ENCODE measurements at regions not wholly inside any gene's neighbourhood (a gene's known extent, or its start where the extent isn't known, plus 50 kb on each side); places are given as distances from the start of the nearest gene placed in this dataset.
"Not testable (repeated sequence)": the region's sequence is repeated elsewhere in the genome, so short reads cannot be mapped to it uniquely, and the experiment has no call there.

DNA sequence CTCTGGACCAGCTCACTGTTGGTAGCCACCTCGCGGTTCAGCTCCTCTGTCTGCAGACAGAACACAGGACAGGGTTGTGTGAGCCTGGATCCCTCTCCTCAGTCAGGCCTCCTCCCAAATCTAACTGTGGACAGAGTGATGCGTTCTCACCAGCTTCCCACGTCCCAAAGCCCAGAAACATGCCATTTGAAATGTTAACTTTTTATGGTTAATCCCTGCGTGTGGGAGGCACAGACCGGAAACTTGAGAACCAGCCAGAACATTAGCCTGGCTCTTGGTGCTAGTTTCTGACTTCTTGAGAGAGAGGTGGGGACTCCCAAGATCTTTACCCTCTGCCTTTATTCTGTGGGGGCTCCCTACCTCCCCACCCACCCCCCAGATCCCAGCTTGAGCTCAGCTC is 129.6 kb downstream of the TNFRSF13B start:
- not testable (repeated sequence) for DNase-seq (ENCODE audit: low read depth)

DNA sequence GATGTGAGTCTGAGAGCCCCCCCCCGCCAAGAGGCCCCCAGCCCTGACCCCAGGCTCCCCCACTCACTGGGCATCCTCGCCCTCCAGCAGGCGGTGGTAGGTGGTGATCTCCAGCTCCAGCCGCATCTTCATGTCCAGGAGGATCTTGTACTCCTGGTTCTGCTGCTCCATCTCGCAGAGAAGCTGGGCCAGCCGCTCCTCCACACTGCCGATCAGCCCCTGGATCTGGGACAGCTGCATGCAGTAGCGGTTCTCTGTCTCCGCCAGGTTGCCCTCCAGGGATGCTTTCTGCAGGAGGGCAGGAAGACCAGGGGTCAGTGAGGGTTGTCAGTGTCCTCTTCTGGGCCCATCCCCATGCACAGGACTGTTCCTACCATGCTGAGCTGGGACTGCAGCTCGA is 130.0 kb downstream of the TNFRSF13B start:
- not testable (repeated sequence) for DNase-seq (ENCODE audit: low read depth)

DNA sequence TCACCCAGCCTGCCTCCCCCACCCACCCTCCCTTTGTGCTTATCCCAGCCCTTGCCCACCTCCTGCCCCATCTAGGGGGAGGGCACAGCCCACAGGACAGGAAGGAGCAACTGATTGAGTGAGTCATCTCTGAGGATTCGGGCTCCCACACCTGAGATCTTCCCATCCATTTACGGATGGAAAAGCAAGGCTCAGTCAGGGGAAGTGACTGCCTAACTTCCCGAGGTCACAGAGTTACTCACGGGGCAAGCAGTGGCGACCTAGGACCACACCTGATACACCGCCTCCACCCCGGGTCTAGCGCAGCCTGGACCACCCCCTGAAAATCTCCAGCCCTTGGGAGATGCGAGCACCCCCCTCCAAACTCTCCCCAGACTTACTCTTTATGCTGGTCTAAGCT is 131.7 kb downstream of the TNFRSF13B start:
- DNase-seq (ENCODE audit: low read depth): not testable (repeated sequence)

DNA sequence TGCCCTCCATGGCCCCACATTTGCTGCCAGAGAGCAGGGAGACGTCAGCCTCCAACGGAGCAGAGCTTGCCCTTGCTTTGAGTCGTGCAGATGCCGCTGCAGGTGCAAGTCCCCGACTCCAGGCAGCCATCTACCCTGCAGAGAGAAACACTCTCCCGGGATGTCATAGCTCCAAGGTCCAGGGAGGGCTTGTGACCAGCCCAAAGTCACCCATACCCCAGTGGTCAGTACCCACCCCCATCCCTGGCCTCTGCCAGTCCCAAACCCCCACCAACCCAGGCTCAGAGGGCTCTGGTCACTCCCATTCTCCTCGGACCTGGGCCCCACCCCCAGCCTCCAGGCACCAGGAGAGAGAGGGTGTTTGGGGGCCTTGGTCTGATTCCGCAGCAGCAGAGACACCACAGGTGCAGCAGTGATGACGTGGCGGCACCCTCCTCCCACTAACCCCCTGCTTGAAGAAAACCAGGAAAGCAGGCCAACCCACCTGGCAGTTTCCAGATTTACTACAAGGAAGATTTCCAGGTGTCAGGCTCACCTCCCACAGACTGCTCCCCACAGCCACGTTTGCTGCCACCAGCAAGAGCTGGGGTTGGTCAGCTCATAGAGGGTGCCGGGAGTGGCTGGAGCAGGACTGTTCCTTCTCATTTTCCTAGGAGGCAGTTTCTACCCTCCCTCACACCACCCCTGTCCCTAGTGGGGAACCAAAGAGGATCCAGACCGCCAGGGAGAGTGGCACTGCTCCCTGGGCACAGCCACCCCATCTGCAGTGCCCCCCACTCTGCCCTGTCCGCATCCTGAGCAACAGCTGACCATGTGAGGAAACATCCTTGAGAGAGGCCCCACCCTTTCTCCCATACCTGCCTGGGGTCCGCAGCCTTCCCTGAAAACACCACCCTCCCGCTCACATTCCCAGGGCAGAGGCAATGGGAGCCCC is 132.4 kb downstream of the TNFRSF13B start:
- not testable (repeated sequence) for DNase-seq (ENCODE audit: low read depth)

DNA sequence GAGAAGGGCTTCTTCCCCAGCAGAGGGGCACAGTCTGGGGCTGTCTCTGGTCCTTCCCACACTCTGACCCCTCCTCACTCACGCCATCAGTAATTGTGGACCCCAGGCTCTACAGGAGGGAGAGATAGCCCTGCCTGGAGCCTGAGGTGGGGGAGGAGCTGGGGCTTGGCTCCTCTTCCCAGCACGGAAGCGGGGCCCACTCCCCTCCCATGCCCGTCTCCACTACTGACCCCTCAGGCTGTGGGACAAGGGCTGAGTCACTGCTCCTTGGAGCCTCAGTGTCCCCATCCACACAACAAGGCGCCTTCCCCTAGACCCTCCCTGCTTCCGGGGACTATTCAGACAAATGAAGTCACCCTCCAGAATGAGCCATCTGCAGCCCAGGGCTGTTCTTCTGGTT is 133.1 kb downstream of the TNFRSF13B start:
- not testable (repeated sequence) for DNase-seq (ENCODE audit: low read depth)

DNA sequence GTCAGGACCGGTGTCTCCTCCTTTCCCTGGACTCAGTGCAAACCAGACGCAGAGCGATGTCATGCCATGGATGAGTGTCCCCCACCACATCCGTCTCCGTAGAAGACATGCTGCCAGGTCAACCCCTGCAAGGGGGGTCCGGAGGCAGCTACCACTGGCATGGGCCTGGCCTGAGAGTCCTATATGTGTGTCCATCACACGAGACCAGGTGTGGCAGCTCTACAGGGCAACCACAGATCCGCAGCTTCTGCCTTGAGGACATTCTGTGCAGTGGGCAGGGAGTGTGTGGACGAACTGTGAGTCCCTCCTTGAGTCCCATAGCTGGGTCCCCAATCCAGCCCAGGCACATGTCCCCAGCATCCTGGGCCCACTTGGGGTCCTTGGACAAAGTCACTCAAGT is 133.6 kb downstream of the TNFRSF13B start:
- not testable (repeated sequence) for DNase-seq (ENCODE audit: low read depth)

DNA sequence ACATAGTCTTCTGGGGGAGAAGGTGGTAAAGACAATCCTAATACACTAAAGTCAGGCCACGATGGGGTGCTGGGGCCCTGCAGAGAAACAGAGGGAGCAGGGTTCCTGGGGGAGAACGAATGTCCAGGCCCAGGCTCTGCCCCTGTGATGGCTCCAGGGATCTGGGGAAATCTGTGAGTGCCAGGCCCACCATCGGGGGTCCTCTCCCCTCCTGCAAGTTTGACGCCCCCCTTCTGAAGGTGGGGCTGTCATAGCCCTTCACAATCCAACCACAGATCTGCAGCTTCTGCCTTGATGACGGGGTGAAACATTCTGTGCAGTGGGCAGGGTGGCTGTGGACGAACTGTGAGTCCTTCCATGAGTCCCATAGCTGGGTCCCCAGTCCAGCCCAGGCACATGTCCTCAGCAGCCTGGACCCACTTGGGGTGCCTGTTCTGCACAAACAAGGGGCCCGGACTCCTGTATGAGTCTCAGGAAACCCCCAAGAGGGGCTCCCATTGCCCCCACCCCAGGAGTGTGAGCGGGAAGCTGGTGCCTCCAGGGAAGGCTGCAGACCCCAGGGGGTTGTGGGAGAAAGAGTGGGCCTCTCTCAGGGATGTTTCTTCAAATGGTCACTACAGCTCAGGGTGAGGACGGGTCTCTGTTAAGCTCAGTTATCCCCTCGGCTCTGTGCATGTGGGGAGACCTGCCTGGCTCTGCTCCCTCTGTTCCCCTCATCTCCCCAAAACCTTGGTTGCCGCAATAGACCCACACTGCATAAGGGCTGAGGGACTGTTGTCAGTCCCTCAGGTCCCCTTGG is 134.3 kb downstream of the TNFRSF13B start:
- not testable (repeated sequence) for DNase-seq (ENCODE audit: low read depth)

DNA sequence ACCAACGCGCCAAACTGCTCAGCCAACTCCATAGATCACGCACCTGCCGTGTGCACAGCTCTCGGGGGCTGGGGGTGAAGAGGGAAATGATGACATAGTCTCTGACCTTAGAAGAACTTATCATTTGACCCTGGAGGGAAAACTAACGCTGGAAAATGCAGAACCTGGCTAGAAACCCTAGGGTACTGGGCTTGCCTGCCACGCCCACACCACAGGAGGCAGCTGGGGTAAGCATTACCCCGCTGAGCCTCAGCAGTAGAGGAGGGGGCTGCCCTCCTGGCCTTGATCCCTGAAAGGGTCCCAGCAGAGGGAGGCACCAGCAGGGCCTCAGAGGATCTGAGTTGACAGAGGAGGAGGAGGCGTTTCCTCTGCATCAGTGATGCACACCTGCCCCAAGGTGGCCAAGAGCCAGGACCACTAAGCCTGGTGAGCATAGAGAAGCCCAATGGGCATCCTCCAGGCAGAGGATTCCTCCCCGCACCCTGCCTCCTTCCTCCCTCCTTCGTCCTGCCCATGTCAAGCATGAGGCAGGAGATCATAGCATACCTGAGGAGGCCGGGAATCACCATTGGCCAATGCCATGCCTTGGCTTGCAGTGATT is 135.5 kb downstream of the TNFRSF13B start:
- DNase-seq (ENCODE audit: low read depth): not testable (repeated sequence)

DNA sequence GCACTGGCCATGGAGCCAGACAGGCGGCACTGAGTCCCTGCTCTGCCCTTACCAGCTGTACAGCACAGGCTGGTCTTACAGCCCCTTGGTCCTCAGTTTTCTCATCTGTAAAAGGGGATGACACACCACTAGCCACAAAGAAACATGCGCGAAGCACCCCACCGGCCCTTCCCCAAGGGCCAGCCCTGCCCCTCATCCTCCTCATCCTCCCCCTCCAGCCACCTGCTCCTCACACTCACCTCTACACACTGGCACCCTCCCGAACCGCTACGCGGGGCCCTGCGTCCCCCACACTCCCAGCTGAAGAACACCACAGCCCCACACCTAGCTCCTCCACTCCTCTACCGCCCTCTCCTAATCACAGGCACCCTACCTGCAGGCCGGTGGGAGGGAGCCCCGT is 138.4 kb downstream of the TNFRSF13B start:
- DNase-seq (ENCODE audit: low read depth): not testable (repeated sequence)

DNA sequence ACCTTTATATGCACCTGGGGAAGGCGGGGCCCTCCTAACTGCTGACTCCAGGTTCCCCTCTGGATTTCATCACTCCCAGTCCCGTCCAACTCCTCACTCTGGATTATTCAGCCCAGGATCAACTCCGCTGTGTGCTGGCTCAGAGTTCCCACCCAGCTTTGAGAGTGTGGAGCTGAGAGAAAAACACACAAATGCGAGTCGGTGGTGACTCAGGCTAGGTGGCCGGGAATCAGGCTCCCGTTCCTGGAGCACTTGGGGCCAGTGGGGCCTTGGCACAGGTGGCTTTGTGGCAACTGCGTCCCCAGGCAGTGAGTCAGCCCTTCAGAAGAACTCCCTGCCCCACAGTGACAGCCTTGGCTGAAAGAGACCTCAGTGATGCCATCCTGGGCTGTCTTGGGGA is 139.1 kb downstream of the TNFRSF13B start:
- DNase-seq (ENCODE audit: low read depth): not testable (repeated sequence)

DNA sequence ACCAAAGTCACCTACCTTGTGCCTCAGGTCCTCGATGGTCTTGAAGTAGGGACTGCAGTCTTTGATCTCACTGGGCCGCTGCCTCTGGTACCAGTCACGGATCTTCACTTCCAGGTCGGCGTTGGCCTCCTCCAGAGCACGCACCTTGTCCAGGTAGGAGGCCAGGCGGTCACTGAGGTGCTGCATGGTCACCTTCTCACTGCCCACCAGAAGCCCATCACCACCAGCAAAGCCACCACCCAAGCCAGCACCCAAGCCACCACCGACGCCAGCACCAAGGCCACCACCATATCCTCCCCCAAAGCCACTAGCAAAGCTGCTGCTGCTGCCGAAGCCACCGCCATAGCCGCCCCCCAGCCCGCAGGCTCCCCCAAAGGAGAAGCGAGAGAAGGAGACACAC is 139.7 kb downstream of the TNFRSF13B start:
- DNase-seq (ENCODE audit: low read depth): not testable (repeated sequence)

DNA sequence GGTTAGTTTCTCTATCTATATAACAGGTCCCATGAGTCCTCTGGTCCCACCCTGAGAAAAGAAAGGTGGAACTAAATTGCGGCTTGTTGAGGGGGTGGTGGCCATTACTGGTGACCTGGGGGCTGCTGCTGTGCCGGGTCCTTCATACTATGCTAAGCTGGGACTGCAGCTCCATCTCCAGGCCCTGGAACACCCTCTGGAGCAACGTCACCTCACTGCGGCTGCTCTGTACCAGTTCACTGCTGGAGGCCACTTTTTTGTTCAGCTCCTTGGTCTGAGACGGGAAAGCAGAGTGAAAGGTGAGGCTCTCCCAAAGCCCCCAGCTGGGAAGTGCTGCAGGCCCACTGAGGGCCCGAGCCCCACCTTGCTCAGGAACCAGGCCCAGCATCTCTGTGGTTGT is 140.7 kb downstream of the CCDC144A start:
- DNase-seq (ENCODE audit: low read depth): not testable (repeated sequence)

DNA sequence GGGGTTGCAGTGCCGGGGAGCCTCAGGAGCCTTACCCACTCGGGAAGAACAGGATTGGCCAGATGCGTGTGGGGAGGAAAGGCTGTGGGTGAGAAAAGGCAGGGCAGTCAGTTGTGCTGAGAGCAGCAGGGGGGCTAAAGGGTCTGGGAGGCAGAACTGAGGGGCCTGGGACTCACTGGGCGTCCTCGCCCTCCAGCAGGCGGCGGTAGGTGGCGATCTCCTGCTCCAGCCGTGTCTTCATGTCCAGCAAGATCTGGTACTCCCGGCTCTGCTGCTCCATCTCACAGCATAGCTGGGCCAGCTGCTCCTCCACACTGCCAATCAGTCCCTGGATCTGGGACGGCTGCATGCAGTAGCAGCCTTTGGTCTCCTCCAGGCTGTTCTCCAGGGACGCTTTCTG is 140.2 kb downstream of the CCDC144A start:
- not testable (repeated sequence) for DNase-seq (ENCODE audit: low read depth)
